WERI-Rb-1 (cell line): ENCODE measurements at regions not wholly inside any gene's neighbourhood (a gene's known extent, or its start where the extent isn't known, plus 50 kb on each side); places are given as distances from the start of the nearest gene placed in this dataset.

Experiments used
- DNase-seq: peaks from one replicate; pipeline ENCODE4 v3.0.0-alpha.2; 2020
- H3K27ac ChIP-seq: fragments of 250-450 bp; sonication (Bioruptor Pico); 2 replicates; pipeline ENCODE4 v1.5.1; 2020; ENCODE audit warnings: mild to moderate bottlenecking, moderate library complexity
- H3K27me3 ChIP-seq: fragments of 250-450 bp; sonication (Bioruptor Pico); 2 replicates; pipeline ENCODE4 v1.5.1; 2021; ENCODE audit warnings: mild to moderate bottlenecking, low read depth, moderate library complexity; ENCODE audit not compliant: insufficient read depth, severe bottlenecking
- H3K36me3 ChIP-seq: fragments of 250-450 bp; sonication (Bioruptor Pico); 2 replicates; pipeline ENCODE4 v1.5.1; 2020; ENCODE audit warnings: mild to moderate bottlenecking, moderate library complexity
- H3K4me3 ChIP-seq: 2 replicates; pipeline ENCODE4 v1.5.1; 2011; ENCODE audit warnings: low read depth, mild to moderate bottlenecking, control low read depth, low read length
- H3K9me3 ChIP-seq: fragments of 250-450 bp; sonication (Bioruptor Pico); 2 replicates; pipeline ENCODE4 v1.5.1; 2021; ENCODE audit warnings: mild to moderate bottlenecking, moderate library complexity; ENCODE audit not compliant: severe bottlenecking
- TF ChIP-seq, protein P1 (sequence below): IDR thresholded peaks from 2 replicates; pipeline ENCODE4 v1.5.1; 2011; ENCODE audit warnings: low read depth, mild to moderate bottlenecking, control low read depth, inconsistent platforms, low read length

DNA sequence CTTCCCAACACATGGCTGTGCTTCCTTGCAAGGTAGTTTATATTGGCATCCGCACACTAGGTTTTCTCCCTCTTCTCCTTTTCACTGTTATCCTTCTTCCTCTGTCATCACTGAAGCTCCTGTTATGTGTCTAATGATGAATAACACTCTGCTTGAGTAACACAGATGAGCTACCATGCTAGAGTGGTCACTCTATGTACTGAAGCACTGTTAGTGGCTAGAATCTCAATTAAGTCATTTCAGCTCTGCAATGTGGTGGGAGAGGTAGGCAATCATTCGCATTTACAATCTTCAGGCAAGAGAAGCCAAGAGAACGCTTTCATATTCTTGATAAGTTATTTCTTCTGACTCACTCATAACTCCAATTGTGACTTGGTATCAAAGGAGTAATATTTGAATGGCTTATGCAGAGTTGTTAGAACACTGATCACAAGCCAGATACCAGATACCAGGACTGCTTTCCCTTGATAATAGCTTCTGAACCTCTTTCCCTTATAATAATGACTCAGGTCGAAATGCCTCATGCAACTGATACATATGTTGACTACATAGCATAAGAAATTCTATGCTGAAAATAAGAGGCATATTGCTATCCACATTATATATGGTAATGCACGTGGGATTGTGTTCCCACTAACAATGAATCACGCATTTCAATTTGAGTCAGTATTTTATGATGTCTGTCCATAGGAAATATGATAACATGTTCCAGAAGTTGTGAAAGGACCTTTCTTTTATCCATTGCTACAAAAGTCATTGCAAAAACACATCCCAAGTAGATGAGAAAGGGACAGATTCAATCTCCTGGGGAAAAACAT, 158.0 kb upstream of the HS3ST3A1 start:
- Histone ChIP-seq H3K27me3 (no peaks in the 10 kb centered on the region), H3K9me3 (no peaks in the 10 kb centered on the region), H3K4me3 (no peak overlapping the region), H3K36me3 (no peaks in the 10 kb centered on the region), H3K27ac (no peak overlapping the region)
- DNase-seq = no peak
- TF ChIP-seq, protein P1, sequence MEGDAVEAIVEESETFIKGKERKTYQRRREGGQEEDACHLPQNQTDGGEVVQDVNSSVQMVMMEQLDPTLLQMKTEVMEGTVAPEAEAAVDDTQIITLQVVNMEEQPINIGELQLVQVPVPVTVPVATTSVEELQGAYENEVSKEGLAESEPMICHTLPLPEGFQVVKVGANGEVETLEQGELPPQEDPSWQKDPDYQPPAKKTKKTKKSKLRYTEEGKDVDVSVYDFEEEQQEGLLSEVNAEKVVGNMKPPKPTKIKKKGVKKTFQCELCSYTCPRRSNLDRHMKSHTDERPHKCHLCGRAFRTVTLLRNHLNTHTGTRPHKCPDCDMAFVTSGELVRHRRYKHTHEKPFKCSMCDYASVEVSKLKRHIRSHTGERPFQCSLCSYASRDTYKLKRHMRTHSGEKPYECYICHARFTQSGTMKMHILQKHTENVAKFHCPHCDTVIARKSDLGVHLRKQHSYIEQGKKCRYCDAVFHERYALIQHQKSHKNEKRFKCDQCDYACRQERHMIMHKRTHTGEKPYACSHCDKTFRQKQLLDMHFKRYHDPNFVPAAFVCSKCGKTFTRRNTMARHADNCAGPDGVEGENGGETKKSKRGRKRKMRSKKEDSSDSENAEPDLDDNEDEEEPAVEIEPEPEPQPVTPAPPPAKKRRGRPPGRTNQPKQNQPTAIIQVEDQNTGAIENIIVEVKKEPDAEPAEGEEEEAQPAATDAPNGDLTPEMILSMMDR = no peak

DNA sequence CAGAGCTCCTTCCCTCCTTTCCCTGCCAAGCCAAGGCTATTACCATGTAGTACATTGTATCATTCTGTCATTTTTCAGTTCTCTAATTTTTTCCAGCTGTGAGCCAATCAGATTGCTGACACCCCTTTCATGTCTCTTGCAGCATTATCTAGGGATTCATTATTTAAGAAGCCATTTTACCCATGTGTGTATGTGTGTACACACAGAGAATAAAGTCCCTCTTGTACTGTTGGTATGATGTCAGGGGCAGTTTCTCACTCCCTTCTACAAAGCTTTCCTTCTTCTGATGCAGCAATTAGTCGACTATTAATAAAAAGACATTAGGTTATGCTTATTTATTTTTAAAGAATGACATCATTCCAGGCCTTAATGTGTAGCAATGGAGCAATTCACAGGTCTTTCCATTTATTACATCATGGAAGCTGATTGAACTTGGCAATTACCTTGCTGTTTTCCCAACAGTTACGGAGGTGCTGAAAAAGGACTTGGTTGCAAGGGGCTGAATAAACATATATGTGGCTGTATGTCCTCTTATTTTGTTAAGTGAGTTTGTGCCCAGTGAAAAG, 159.4 kb upstream of the HS3ST3A1 start:
- Histone ChIP-seq H3K4me3 (no peak overlapping the region), H3K9me3 (no peaks in the 10 kb centered on the region), H3K27ac (no peak overlapping the region), H3K36me3 (no peaks in the 10 kb centered on the region), H3K27me3 (no peaks in the 10 kb centered on the region)
- TF ChIP-seq, protein P1 = no peak
- DNase-seq = no peak

DNA sequence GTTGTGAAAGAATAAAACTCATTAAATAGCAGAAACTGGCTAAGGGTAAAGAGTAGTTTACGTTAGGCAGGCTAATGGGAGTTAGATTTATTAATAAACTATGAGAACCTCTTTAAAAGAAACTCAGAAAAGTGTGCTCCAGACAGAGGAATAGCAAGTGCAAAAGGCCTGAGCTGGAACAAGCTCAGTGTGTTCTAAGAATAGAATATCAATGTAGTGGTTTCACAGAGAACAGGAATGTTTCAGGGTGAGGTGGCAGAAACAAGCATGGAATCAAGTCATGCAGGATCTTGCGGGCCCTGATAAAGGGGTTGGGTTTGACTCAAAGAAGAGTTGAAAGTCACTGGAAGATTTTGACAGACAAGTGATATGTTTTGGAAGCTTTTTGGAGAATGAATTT, 164.0 kb upstream of the HS3ST3A1 start:
- TF ChIP-seq, protein P1 = no peak
- no peak overlapping the region for H3K4me3 ChIP-seq
- no peaks in the 10 kb centered on the region for H3K27me3 ChIP-seq
- H3K36me3 ChIP-seq = no peaks in the 10 kb centered on the region
- H3K9me3 ChIP-seq = peaks cover 6% of the 10 kb centered on the region
- no peak overlapping the region for H3K27ac ChIP-seq
- DNase-seq = no peak

DNA sequence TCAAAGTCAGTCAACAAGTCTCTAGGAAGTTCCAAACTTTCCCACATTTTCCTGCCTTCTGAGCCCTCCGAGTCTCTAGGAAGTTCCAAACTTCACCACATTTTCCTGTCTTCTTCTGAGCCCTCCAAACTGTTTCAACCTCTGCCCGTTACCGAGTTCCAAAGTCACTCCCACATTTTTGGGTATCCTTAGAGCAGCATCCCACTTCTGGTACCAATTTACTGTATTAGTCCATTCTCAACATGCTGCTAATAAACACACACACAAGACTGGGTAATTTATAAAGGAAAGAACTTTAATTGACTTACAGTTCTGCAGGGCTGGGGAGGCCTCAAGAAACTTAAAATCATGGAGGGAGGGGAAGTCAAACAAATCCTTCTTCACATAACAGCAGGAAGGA, 169.0 kb upstream of the HS3ST3A1 start:
- Histone ChIP-seq H3K27me3 (no peaks in the 10 kb centered on the region), H3K4me3 (no peak overlapping the region), H3K27ac (no peak overlapping the region), H3K36me3 (no peaks in the 10 kb centered on the region), H3K9me3 (peaks cover 6% of the 10 kb centered on the region)
- TF ChIP-seq, protein P1 = no peak
- no peak for DNase-seq

DNA sequence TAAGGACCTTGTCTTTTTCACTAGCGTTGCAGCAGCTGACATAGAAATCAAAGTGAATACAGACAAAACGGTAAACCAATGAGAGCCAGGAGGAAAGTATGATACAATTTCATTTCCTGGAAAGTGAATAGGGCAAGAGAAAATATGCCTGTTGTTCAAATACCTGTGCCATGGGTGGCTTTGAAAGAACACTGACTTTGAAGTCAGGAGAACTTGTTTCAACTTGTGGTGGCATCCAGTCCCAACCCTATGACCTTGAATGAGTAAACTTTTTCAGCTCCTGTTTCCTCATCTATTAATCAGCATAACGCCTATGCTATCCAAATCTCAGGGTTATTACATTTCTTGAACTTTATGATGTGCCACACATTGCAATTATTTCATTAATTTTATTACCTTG, 173.7 kb upstream of the HS3ST3A1 start:
- TF ChIP-seq, protein P1 = no peak
- no peak for DNase-seq
- Histone ChIP-seq H3K4me3 (no peak overlapping the region), H3K27ac (no peak overlapping the region), H3K27me3 (no peaks in the 10 kb centered on the region), H3K9me3 (peaks cover 2% of the 10 kb centered on the region), H3K36me3 (no peaks in the 10 kb centered on the region)
